GM12891 (cell line): ENCODE measurements at regions not wholly inside any gene's neighbourhood (a gene's known extent, or its start where the extent isn't known, plus 50 kb on each side); places are given as distances from the start of the nearest gene placed in this dataset.

Source experiments
- PAX5 ChIP-seq: IDR thresholded peaks from 2 replicates; pipeline ENCODE4 v1.6.1; 2011; ENCODE audit warnings: low read length, moderate library complexity, mild to moderate bottlenecking; ENCODE audit not compliant: insufficient read depth, severe bottlenecking
- POLR2A ChIP-seq: IDR thresholded peaks from 2 replicates; pipeline ENCODE4 v1.6.1; 2011; ENCODE audit warnings: low read depth, low read length, control low read depth
- POLR2AphosphoS5 ChIP-seq: IDR thresholded peaks from 2 replicates; pipeline ENCODE4 v1.6.1; 2011; ENCODE audit warnings: low read depth, low read length, control low read depth
- SPI1 ChIP-seq: IDR thresholded peaks from 2 replicates; pipeline ENCODE4 v1.6.1; 2011; ENCODE audit warnings: low read depth, low read length, control low read depth
- TAF1 ChIP-seq: IDR thresholded peaks from 2 replicates; pipeline ENCODE4 v1.6.1; 2011; ENCODE audit warnings: low read depth, low read length, control low read depth

GRCh38 chr11:119876841-119877240 is 147.8 kb upstream of the NECTIN1 start:
- no peak for TF ChIP-seq POLR2A
- no peak for TF ChIP-seq SPI1
- TF ChIP-seq POLR2AphosphoS5: no peak
- TF ChIP-seq PAX5: no peak
- no peak for TF ChIP-seq TAF1
